AG09309 (cell line): ENCODE measurements at regions not wholly inside any gene's neighbourhood (a gene's known extent, or its start where the extent isn't known, plus 50 kb on each side); places are given as distances from the start of the nearest gene placed in this dataset.

Experiments used
- DNase-seq: peaks from one replicate; pipeline ENCODE4 v3.0.0-alpha.2; 2010; ENCODE audit warnings: low read depth
- H3K4me3 ChIP-seq: 2 replicates; pipeline ENCODE4 v1.5.1; 2011; ENCODE audit warnings: mild to moderate bottlenecking, low read depth, low read length, moderate library complexity; ENCODE audit not compliant: control insufficient read depth
- CTCF ChIP-seq: IDR thresholded peaks from 2 replicates; pipeline ENCODE4 v1.5.1; 2011; ENCODE audit warnings: mild to moderate bottlenecking, low read depth, low read length, inconsistent platforms; ENCODE audit not compliant: insufficient read depth, control insufficient read depth; ENCODE audit errors: missing control alignments

GRCh38 chr4:187232796-187233195 lies 509.1 kb upstream of the FAT1 start:
- no peak for DNase-seq
- no peak for TF ChIP-seq CTCF

GRCh38 chr4:187235456-187236170 lies 512.0 kb upstream of the FAT1 start:
- no peak for TF ChIP-seq CTCF
- no peak for DNase-seq
- no peak overlapping the region for H3K4me3 ChIP-seq

More at GRCh38 chr4:187232796-187233195, 509.1 kb upstream of the FAT1 start:
- H3K4me3 ChIP-seq = no peak overlapping the region

DNA sequence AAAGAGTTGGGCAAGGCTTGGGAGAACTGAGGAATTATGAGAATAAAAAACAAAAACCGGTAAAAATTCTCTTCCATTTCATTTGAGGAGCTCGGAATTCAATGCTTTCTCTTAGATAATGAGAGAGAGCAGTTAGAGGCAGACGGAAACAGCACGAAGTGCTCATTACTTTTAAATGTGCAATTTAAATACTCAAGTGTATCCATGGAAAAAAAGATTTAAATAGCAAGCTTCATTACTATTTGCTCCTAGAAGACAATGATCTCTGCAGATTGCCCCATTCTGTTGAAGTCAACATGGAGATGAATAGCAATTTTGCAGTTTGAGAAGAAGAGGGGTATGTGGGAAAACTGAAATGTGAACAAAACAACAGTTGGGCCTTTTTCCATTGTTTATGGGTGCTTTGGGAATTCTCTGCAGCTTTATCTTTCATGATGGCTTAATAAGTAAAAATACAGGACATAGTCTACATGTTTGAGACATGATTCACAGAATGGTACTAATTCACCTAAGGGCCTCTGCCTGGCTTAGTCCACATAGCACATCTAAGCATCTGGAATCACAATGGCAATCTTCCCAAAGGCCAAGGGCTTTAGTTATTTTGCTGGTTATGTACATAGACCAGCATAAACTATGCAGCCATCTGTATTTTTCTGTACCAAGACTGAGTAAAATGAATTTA lies 512.7 kb upstream of the FAT1 start:
- DNase-seq = peak; percentile 90
- no peak overlapping the region for H3K4me3 ChIP-seq
- TF ChIP-seq CTCF = no peak

DNA sequence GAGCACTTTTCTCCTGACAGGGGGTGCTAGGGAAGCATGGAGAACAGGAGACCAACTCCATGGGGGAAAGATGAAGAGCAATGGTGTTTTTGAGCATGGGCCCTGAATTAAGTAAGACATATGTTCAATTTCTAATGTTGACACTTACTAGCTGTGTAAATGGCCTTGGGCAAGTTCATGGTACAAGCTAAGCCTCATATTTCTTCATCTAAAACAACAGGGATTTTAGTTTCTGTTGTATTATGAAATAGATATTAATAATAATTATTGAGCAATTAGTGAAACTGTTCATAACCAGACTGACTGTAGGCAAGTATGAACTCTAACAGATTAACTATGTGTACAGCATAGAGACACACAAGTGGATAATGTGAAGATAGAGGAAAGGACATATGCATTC lies 515.0 kb upstream of the FAT1 start:
- DNase-seq = no peak
- no peak for TF ChIP-seq CTCF
- no peak overlapping the region for H3K4me3 ChIP-seq

GRCh38 chr4:187251896-187252295 lies 528.2 kb upstream of the FAT1 start:
- no peak for TF ChIP-seq CTCF
- no peak overlapping the region for H3K4me3 ChIP-seq
- DNase-seq = no peak

- no peak for TF ChIP-seq CTCF
- no peak overlapping the region for H3K4me3 ChIP-seq
- DNase-seq = no peak
Measured at GRCh38 chr4:187256897-187257296, 533.2 kb upstream of the FAT1 start.
